C4-2B (cell line): ENCODE measurements at regions not wholly inside any gene's neighbourhood (a gene's known extent, or its start where the extent isn't known, plus 50 kb on each side); places are given as distances from the start of the nearest gene placed in this dataset.

Experiments used
- ZFX ChIP-seq: fragments of 450-650 bp; IDR thresholded peaks from 2 replicates; pipeline ENCODE4 v1.6.1; 2017
- TF ChIP-seq, protein P1 (sequence below): fragments of 450-650 bp; conservative IDR thresholded peaks from 2 replicates; pipeline ENCODE4 v1.5.1; 2017; ENCODE audit warnings: mild to moderate bottlenecking

DNA sequence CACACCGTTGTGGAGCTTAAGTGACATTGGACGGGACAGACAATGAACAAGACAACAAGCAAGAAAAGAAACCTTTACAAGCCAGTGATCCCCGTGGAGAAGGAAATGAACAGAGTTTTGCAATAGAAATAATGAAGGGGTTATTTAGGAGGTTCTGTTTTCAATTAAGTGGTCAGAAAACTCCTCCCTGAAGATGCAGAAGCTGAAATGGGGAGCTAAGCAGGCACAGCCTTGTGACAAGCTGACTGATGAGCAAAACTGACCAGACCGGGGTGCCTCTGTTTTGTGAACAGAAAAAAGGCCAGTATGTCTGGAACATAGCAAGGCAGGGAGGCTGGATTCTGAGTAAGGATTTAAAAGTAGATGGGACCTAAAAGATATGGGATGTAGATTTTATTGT, 299.8 kb upstream of the POM121L12 start:
- TF ChIP-seq, protein P1, sequence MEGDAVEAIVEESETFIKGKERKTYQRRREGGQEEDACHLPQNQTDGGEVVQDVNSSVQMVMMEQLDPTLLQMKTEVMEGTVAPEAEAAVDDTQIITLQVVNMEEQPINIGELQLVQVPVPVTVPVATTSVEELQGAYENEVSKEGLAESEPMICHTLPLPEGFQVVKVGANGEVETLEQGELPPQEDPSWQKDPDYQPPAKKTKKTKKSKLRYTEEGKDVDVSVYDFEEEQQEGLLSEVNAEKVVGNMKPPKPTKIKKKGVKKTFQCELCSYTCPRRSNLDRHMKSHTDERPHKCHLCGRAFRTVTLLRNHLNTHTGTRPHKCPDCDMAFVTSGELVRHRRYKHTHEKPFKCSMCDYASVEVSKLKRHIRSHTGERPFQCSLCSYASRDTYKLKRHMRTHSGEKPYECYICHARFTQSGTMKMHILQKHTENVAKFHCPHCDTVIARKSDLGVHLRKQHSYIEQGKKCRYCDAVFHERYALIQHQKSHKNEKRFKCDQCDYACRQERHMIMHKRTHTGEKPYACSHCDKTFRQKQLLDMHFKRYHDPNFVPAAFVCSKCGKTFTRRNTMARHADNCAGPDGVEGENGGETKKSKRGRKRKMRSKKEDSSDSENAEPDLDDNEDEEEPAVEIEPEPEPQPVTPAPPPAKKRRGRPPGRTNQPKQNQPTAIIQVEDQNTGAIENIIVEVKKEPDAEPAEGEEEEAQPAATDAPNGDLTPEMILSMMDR, result no peak
- no peak for TF ChIP-seq ZFX
